ENCODE measurements at regions not wholly inside any gene's neighbourhood (a gene's known extent, or its start where the extent isn't known, plus 50 kb on each side); places are given as distances from the start of the nearest gene placed in this dataset.
"Not testable (repeated sequence)": the region's sequence is repeated elsewhere in the genome, so short reads cannot be mapped to it uniquely, and the experiment has no call there.

DNA sequence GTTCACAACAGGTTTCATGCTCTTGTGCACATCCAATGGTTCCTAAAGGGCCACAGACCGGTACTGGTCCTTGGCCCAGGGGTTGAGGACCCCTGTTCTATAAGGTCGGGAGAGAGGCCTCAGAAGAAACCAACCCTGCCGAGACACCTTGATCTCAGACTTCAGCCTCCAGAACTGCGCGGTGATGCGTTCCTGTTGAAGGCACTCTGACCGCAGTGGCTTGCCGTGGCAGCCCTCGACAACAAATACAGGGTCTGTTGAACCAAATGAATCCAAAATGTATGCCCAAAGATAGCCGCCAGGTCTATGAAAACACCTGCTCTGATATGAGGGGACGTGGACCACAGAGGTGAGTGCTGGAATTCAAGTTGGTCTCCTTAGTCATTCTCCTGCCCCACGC, 389.8 kb downstream of the SEC14L1 start:
- H3K4me3 ChIP-seq, result no peak overlapping the region
- H3K27ac ChIP-seq, result no peak overlapping the region
- intact Hi-C loops (cut with DNase I), result no loop called here
- H3K4me1 ChIP-seq, result peaks cover 11% of the 10 kb centered on the region
- H3K36me3 ChIP-seq, result no peaks in the 10 kb centered on the region
- H3K27me3 ChIP-seq, result peaks cover 5% of the 10 kb centered on the region
- TF ChIP-seq, protein P1, sequence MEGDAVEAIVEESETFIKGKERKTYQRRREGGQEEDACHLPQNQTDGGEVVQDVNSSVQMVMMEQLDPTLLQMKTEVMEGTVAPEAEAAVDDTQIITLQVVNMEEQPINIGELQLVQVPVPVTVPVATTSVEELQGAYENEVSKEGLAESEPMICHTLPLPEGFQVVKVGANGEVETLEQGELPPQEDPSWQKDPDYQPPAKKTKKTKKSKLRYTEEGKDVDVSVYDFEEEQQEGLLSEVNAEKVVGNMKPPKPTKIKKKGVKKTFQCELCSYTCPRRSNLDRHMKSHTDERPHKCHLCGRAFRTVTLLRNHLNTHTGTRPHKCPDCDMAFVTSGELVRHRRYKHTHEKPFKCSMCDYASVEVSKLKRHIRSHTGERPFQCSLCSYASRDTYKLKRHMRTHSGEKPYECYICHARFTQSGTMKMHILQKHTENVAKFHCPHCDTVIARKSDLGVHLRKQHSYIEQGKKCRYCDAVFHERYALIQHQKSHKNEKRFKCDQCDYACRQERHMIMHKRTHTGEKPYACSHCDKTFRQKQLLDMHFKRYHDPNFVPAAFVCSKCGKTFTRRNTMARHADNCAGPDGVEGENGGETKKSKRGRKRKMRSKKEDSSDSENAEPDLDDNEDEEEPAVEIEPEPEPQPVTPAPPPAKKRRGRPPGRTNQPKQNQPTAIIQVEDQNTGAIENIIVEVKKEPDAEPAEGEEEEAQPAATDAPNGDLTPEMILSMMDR (IDR thresholded peaks at IDR 0.05), result no peak
- TF ChIP-seq POLR2A (IDR thresholded peaks at IDR 0.05) (no peak), POLR2AphosphoS5 (IDR thresholded peaks at IDR 0.05; ENCODE audit: insufficient read depth in 1 of 2, low read depth in 1 of 2) (no peak)
- H3K9me3 ChIP-seq, result no peaks in the 10 kb centered on the region
- no peak for DNase-seq (ENCODE audit: extremely low spot score in 2 of 2)

DNA sequence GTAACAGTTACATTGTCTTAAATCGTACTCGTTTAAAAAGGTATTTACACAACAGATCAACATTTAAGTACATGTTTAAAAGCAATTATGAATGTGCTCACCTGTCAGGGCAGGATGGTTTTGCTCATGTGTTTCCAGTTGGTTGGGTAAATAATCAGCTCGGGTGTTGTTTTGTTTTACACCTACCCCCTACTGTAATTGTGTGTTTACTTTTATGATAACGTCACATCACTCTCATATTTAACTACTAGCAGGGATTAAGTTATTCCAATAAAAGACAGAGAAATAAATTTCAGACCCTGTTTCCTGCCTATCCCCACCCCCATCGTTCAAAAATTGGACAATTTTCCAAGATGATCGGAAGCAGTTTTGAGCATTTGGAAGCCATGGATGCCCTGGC, 390.2 kb downstream of the SEC14L1 start:
- TF ChIP-seq, protein P1 (IDR thresholded peaks at IDR 0.05), result no peak
- TF ChIP-seq POLR2AphosphoS5 (IDR thresholded peaks at IDR 0.05; ENCODE audit: insufficient read depth in 1 of 2, low read depth in 1 of 2), result no peak
- TF ChIP-seq POLR2A (IDR thresholded peaks at IDR 0.05), result no peak

DNA sequence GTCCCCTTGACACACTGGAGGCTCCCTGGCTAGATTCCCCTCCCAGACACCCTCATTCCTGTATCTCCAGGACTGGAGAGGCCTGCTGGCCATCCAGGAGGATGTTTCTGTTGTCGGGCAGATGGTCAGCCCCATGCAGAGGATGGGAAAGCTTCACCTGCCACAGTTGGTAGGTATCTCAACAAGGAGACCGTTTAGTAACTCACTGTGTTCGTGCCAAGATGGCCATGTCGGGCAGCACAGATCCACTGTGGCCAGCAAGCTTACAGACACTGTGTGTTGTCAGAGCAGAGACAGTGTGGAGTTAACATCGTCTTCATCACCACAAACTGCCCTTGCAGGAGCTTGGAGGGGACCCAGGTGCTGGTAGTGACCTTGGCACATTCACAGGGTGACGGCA, 390.9 kb downstream of the SEC14L1 start:
- peaks cover 11% of the 10 kb centered on the region for H3K4me1 ChIP-seq
- H3K9me3 ChIP-seq, result no peaks in the 10 kb centered on the region
- H3K36me3 ChIP-seq, result no peaks in the 10 kb centered on the region
- DNase-seq (ENCODE audit: extremely low spot score in 2 of 2), result no peak
- intact Hi-C loops (cut with DNase I), result no loop called here
- no peak overlapping the region for H3K4me3 ChIP-seq
- H3K27ac ChIP-seq, result no peak overlapping the region
- no peaks in the 10 kb centered on the region for H3K27me3 ChIP-seq
- TF ChIP-seq POLR2AphosphoS5 (IDR thresholded peaks at IDR 0.05; ENCODE audit: insufficient read depth in 1 of 2, low read depth in 1 of 2), result no peak
- no peak for TF ChIP-seq POLR2A (IDR thresholded peaks at IDR 0.05)

More for the DNA sequence above, 390.2 kb downstream of the SEC14L1 start:
- intact Hi-C loops (cut with DNase I), result no loop called here
- Histone ChIP-seq H3K27me3 (peaks cover 3% of the 10 kb centered on the region), H3K27ac (no peak overlapping the region), H3K4me3 (no peak overlapping the region), H3K4me1 (peaks cover 11% of the 10 kb centered on the region), H3K36me3 (no peaks in the 10 kb centered on the region), H3K9me3 (no peaks in the 10 kb centered on the region)
- no peak for DNase-seq (ENCODE audit: extremely low spot score in 2 of 2)

DNA sequence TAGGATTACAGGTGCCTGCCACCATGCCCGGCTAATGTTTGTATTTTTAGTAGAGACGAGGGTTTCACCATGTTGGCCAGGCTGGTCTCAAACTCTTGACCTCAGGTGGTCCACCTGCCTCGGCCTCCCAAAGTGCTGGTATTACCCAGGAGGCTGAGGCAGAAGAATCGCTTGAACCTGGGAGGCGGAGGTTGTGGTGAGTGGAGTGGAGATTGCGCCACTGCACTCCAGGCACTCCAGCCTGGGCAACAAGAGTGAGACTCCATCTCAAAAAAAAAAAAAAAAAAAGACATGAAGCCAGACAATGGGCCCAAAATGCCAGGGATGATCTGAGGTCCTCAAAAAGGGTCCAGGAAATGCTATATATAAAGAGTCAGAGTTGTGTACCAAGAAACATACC, 392.9 kb downstream of the SEC14L1 start:
- intact Hi-C loops (cut with DNase I); DNase-seq (ENCODE audit: extremely low spot score in 2 of 2); H3K27ac ChIP-seq; H3K9me3 ChIP-seq; H3K36me3 ChIP-seq; H3K4me3 ChIP-seq; H3K27me3 ChIP-seq; H3K4me1 ChIP-seq: not testable (repeated sequence)

DNA sequence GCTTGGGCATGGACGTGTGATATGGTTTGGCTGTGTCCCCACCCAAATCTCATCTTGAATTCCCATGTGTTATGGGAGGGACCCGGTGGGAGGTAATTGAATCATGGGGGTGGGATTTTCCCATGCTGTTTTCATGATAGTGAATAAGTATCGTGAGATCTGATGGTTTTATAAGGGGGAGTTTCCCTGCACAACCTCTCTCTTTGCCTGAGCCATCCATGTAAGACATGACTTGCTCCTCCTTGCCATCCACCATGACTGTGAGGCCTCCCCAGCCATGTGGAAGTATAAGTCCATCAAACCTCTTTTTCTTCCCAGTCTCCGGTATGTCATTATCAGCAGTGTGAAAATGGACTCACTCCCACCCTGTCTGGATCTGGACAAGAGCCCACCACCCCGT, 393.4 kb downstream of the SEC14L1 start:
- TF ChIP-seq POLR2AphosphoS5 (IDR thresholded peaks at IDR 0.05; ENCODE audit: insufficient read depth in 1 of 2, low read depth in 1 of 2), result no peak
- TF ChIP-seq, protein P1 (IDR thresholded peaks at IDR 0.05), result no peak
- no peak for TF ChIP-seq POLR2A (IDR thresholded peaks at IDR 0.05)
- no peak overlapping the region for H3K27ac ChIP-seq
- no peaks in the 10 kb centered on the region for H3K27me3 ChIP-seq
- DNase-seq (ENCODE audit: extremely low spot score in 2 of 2), result no peak
- no peaks in the 10 kb centered on the region for H3K4me1 ChIP-seq
- no peaks in the 10 kb centered on the region for H3K9me3 ChIP-seq
- intact Hi-C loops (cut with DNase I), result no loop called here
- H3K36me3 ChIP-seq, result no peaks in the 10 kb centered on the region
- no peak overlapping the region for H3K4me3 ChIP-seq

DNA sequence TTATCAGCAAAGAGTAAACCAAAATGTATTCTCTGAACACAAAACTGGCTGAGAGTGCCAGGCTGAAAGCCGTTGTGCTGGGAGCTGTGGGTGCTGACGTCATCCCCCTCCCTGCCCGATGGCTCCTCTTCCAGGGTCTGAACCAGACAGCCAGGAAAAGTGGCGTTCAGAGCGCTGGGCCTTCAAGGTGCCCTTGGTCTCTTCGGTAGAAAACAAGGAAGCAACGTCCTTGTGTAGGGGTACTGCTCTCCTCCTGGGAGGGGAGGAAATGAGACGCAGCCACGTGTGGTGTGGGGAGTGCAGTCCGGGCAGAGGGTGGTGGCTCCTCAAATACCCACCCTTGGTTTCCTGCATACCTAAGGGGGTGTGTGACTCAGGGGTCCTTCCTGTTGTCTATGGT, 394.7 kb downstream of the SEC14L1 start:
- no peak for DNase-seq (ENCODE audit: extremely low spot score in 2 of 2)
- Histone ChIP-seq H3K9me3 (no peaks in the 10 kb centered on the region), H3K27ac (no peak overlapping the region), H3K36me3 (no peaks in the 10 kb centered on the region), H3K4me1 (no peaks in the 10 kb centered on the region), H3K27me3 (no peaks in the 10 kb centered on the region), H3K4me3 (no peak overlapping the region)
- intact Hi-C loops (cut with DNase I), result no loop called here
- TF ChIP-seq, protein P1 (IDR thresholded peaks at IDR 0.05), result no peak
- TF ChIP-seq POLR2A (IDR thresholded peaks at IDR 0.05) (no peak), POLR2AphosphoS5 (IDR thresholded peaks at IDR 0.05; ENCODE audit: insufficient read depth in 1 of 2, low read depth in 1 of 2) (no peak)

All from vagina (tissue), 2 donors.